D721Med (cell line): ENCODE measurements at regions not wholly inside any gene's neighbourhood (a gene's known extent, or its start where the extent isn't known, plus 50 kb on each side); places are given as distances from the start of the nearest gene placed in this dataset.

ENCODE experiments used
- DNase-seq: peaks from one replicate; pipeline ENCODE4 v3.0.0; 2011; ENCODE audit warnings: low spot score; ENCODE audit not compliant: insufficient read length
- FAIRE-seq: peaks from 2 replicates; lab custom pipeline; 2011; peaks lifted over from hg19 to GRCh38; lab: Jason Lieb, UNC
- TF ChIP-seq, protein P1 (sequence below): IDR thresholded peaks from 2 replicates; pipeline ENCODE4 v1.5.1; 2012; ENCODE audit warnings: mild to moderate bottlenecking, control low read depth; ENCODE audit not compliant: insufficient read depth; ENCODE audit errors: missing control alignments

DNA sequence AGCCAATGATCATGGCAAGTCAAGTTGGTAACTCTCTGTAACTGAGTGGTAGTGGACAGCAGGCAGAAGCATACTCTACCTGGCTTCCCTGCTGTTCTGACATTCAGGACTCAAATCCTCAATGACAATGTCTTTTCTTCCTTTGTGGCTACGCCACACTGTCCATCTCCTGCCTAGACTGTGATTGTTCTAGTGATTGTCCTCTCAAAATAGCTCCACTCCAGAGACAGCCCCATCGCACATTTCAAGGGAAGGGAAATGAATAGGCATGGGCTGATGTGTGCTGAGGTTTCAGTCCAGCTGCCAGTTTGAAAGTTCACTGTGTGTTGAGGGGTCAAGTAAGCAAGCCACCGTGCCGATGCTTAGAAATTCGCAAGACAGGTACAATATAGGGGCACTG is 227.0 kb upstream of the WWC1 start:
- FAIRE-seq, result no peak
- DNase-seq, result no peak
- TF ChIP-seq, protein P1, sequence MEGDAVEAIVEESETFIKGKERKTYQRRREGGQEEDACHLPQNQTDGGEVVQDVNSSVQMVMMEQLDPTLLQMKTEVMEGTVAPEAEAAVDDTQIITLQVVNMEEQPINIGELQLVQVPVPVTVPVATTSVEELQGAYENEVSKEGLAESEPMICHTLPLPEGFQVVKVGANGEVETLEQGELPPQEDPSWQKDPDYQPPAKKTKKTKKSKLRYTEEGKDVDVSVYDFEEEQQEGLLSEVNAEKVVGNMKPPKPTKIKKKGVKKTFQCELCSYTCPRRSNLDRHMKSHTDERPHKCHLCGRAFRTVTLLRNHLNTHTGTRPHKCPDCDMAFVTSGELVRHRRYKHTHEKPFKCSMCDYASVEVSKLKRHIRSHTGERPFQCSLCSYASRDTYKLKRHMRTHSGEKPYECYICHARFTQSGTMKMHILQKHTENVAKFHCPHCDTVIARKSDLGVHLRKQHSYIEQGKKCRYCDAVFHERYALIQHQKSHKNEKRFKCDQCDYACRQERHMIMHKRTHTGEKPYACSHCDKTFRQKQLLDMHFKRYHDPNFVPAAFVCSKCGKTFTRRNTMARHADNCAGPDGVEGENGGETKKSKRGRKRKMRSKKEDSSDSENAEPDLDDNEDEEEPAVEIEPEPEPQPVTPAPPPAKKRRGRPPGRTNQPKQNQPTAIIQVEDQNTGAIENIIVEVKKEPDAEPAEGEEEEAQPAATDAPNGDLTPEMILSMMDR, result no peak

DNA sequence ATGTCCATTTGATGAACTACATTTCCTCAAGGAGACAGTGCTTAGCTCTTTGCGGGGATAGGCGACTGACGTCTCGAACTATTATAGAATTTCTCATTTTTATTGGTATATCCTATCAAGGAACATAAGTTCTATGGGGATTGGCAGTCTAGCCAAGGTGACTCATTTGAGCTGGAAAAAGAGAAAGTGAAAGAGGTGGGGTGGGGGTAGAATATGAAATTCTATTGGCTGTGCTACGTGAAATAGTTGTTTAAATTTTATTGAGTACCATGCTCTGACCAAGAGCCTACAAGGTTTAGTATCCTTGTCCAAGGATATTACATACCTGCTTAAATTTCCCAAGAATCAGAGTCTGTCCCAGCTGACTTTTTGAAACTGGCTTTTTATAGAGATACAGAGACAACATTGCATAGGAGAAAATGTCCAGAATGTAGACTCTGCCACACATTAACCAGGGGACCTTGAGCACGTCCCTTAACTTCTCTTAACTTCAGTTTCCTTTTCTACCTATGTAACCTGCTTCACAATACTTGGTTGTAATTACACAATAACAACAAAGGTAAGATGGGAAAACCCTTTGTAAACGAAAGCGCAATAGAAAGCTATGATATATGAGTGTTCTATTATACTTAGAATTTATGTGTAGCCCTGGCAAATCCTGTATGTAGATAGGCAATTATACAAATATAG is 226.4 kb upstream of the WWC1 start:
- no peak for DNase-seq

GRCh38 chr5:168066536-168067208 is 224.8 kb upstream of the WWC1 start:
- FAIRE-seq, result peak; percentile 6
- no peak for DNase-seq
- TF ChIP-seq, protein P1, result no peak

More for the DNA sequence above, 226.4 kb upstream of the WWC1 start:
- TF ChIP-seq, protein P1, result no peak
- FAIRE-seq, result no peak

- FAIRE-seq (no peak), DNase-seq (no peak)
- TF ChIP-seq, protein P1, result no peak
Observed at GRCh38 chr5:168070761-168071160, 220.7 kb upstream of the WWC1 start.

GRCh38 chr5:168072665-168073064 is 218.8 kb upstream of the WWC1 start:
- FAIRE-seq (no peak), DNase-seq (no peak)
- TF ChIP-seq, protein P1, result no peak

- DNase-seq (no peak), FAIRE-seq (no peak)
- TF ChIP-seq, protein P1, result no peak
Observed at GRCh38 chr5:168073311-168073710, 218.1 kb upstream of the WWC1 start.
